OCI-LY3 (cell line): ENCODE measurements at regions not wholly inside any gene's neighbourhood (a gene's known extent, or its start where the extent isn't known, plus 50 kb on each side); places are given as distances from the start of the nearest gene placed in this dataset.

Source experiments
- H2AFZ ChIP-seq: fragments of 200-600, 300-600 bp; shearing (Covaris generic); 2 replicates; pipeline ENCODE4 v1.6.0; 2014; ENCODE audit warnings: antibody characterized with exemption, low read depth, low read length
- H3K27ac ChIP-seq: fragments of 200-600, 300-600 bp; sonication (generic); 2 replicates; pipeline ENCODE4 v1.5.1; 2014; ENCODE audit warnings: mild to moderate bottlenecking, low read length, moderate library complexity, mixed read lengths
- H3K27me3 ChIP-seq: fragments of 200-600, 300-600 bp; sonication (generic); 2 replicates; pipeline ENCODE4 v1.6.1; 2014; ENCODE audit warnings: low read depth, low read length, mixed read lengths
- H3K36me3 ChIP-seq: fragments of 200-600, 300-600 bp; sonication (generic); replicated peaks from 2 replicates; pipeline ENCODE3; 2014; ENCODE audit warnings: low read depth, low read length, mixed read lengths
- H3K4me1 ChIP-seq: fragments of 300-600, 200-600 bp; sonication (generic); 2 replicates; pipeline ENCODE4 v1.6.1; 2014; ENCODE audit warnings: low read length, mixed read lengths
- H3K4me2 ChIP-seq: fragments of 200-600, 300-600 bp; sonication (generic); 2 replicates; pipeline ENCODE4 v1.6.1; 2014; ENCODE audit warnings: low read length, mixed read lengths
- H3K4me3 ChIP-seq: fragments of 300-600, 200-600 bp; sonication (generic); 2 replicates; pipeline ENCODE4 v1.5.1; 2014; ENCODE audit warnings: antibody characterized with exemption, mild to moderate bottlenecking, low read length, moderate library complexity
- H3K79me2 ChIP-seq: fragments of 300-600, 200-600 bp; shearing (Covaris generic); 2 replicates; pipeline ENCODE4 v1.6.1; 2014; ENCODE audit warnings: mild to moderate bottlenecking, low read length, mixed read lengths
- H3K9ac ChIP-seq: fragments of 300-600, 200-600 bp; shearing (Covaris generic); 2 replicates; pipeline ENCODE4 v1.6.0; 2014; ENCODE audit warnings: mild to moderate bottlenecking, low read length, moderate library complexity
- H3K9me3 ChIP-seq: fragments of 200-600, 300-600 bp; shearing (Covaris generic); 2 replicates; pipeline ENCODE4 v1.6.1; 2014; ENCODE audit warnings: low read length, mixed read lengths; ENCODE audit not compliant: insufficient read depth
- H4K20me1 ChIP-seq: fragments of 200-600, 300-600 bp; sonication (generic); 2 replicates; pipeline ENCODE4 v1.6.1; 2016; ENCODE audit warnings: low read length, mixed read lengths; ENCODE audit not compliant: insufficient read depth
- CTCF ChIP-seq: fragments of 200-600, 300-600 bp; sonication (generic); IDR thresholded peaks from 2 replicates; pipeline ENCODE4 v1.5.1; 2014; ENCODE audit warnings: antibody characterized with exemption, low read length, low read depth
- EZH2phosphoT487 ChIP-seq: fragments of 200-600 bp; shearing (Covaris generic); IDR thresholded peaks from 2 replicates; pipeline ENCODE4 v1.6.1; 2018; ENCODE audit warnings: antibody characterized with exemption, mixed run types, low read depth

GRCh38 chr12:28859551-28859950 is 289.5 kb upstream of the FAR2 start:
- H3K9ac ChIP-seq, result no peak overlapping the region
- H3K9me3 ChIP-seq, result no peaks in the 10 kb centered on the region
- peaks cover 40% of the 10 kb centered on the region for H3K4me1 ChIP-seq
- no peaks in the 10 kb centered on the region for H3K79me2 ChIP-seq
- no peak overlapping the region for H2AFZ ChIP-seq
- H3K36me3 ChIP-seq, result no peaks in the 10 kb centered on the region
- no peaks in the 10 kb centered on the region for H4K20me1 ChIP-seq
- no peak overlapping the region for H3K27ac ChIP-seq
- H3K4me2 ChIP-seq, result no peak overlapping the region
- TF ChIP-seq EZH2phosphoT487, result no peak
- TF ChIP-seq CTCF, result no peak
- no peaks in the 10 kb centered on the region for H3K27me3 ChIP-seq
- no peak overlapping the region for H3K4me3 ChIP-seq

GRCh38 chr12:28865776-28866175 is 283.3 kb upstream of the FAR2 start:
- Histone ChIP-seq H3K79me2 (no peaks in the 10 kb centered on the region), H3K9ac (no peak overlapping the region), H3K9me3 (no peaks in the 10 kb centered on the region), H3K4me2 (no peak overlapping the region), H4K20me1 (no peaks in the 10 kb centered on the region), H2AFZ (no peak overlapping the region), H3K27ac (no peak overlapping the region), H3K4me1 (peaks cover 16% of the 10 kb centered on the region), H3K27me3 (no peaks in the 10 kb centered on the region), H3K4me3 (no peak overlapping the region), H3K36me3 (no peaks in the 10 kb centered on the region)
- TF ChIP-seq CTCF (no peak), EZH2phosphoT487 (no peak)

DNA sequence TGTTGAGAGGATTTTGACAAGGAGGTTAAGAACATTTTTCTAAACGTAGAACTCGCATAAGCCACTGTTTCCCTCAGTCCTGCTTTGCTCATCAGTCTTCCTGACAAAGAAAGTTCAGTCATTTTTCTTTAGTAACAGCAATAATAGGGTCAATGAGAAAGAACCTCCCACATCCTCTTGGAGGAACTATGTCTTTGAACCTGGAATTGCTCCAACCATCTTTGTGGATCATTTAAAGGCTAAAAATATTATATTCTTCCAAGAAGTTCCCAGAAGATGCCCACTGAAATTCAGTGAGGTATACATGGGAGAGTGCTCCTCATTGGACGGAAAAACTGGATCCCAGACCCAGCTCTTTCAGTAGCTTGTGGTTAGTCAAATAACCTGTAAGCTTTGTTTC is 282.8 kb upstream of the FAR2 start:
- Histone ChIP-seq H3K9ac (no peak overlapping the region), H2AFZ (no peak overlapping the region), H3K4me1 (peaks cover 20% of the 10 kb centered on the region), H3K79me2 (no peaks in the 10 kb centered on the region), H3K4me2 (no peak overlapping the region), H3K9me3 (no peaks in the 10 kb centered on the region), H3K4me3 (no peak overlapping the region), H3K27ac (no peak overlapping the region), H3K27me3 (no peaks in the 10 kb centered on the region), H4K20me1 (no peaks in the 10 kb centered on the region), H3K36me3 (no peaks in the 10 kb centered on the region)
- TF ChIP-seq CTCF (no peak), EZH2phosphoT487 (no peak)

- H3K4me2 ChIP-seq, result no peak overlapping the region
- no peaks in the 10 kb centered on the region for H3K36me3 ChIP-seq
- H3K4me1 ChIP-seq, result peaks cover 20% of the 10 kb centered on the region
- H3K27me3 ChIP-seq, result no peaks in the 10 kb centered on the region
- H3K9me3 ChIP-seq, result no peaks in the 10 kb centered on the region
- no peak overlapping the region for H2AFZ ChIP-seq
- no peak overlapping the region for H3K4me3 ChIP-seq
- H3K79me2 ChIP-seq, result no peaks in the 10 kb centered on the region
- H3K27ac ChIP-seq, result no peak overlapping the region
- no peak overlapping the region for H3K9ac ChIP-seq
- no peak for TF ChIP-seq CTCF
- TF ChIP-seq EZH2phosphoT487, result no peak
- no peaks in the 10 kb centered on the region for H4K20me1 ChIP-seq
Measured at GRCh38 chr12:28866715-28867503, 282.2 kb upstream of the FAR2 start.
